ENCODE measurements at regions not wholly inside any gene's neighbourhood (a gene's known extent, or its start where the extent isn't known, plus 50 kb on each side); places are given as distances from the start of the nearest gene placed in this dataset.
"Not testable (repeated sequence)": the region's sequence is repeated elsewhere in the genome, so short reads cannot be mapped to it uniquely, and the experiment has no call there.

- DNase-seq (ENCODE audit: low spot score): peak; percentile 55
Observed at GRCh38 chr4:128565565-128566186, 243.8 kb upstream of the JADE1 start.

GRCh38 chr4:128565054-128565453 lies 244.4 kb upstream of the JADE1 start:
- DNase-seq (ENCODE audit: low spot score): no peak

GRCh38 chr4:128564081-128564630 lies 245.3 kb upstream of the JADE1 start:
- no peak for DNase-seq (ENCODE audit: low spot score)

GRCh38 chr4:128560754-128561495 lies 248.6 kb upstream of the JADE1 start:
- no peak for DNase-seq (ENCODE audit: low spot score)

- DNase-seq (ENCODE audit: low spot score): no peak
Observed at GRCh38 chr4:128558896-128559679, 250.4 kb upstream of the JADE1 start.

DNA sequence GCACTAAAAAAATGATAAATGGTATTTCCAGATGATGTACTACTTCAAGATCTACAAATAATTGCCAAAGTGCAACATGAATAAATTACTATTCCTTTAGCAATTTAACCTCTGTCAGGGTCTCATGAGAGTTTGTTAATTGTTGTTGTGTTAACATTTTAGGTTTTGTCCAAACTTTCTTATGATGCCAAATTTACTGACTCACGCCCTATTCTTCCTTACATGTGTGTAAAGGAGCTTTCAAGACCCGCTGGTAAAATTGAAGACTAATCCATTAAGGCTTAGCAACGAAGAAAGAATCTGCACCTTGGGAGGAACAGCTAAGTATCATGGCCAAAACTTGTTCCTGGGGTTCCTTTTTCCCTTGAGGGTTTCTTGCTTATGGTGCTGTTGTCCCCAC lies 252.7 kb upstream of the JADE1 start:
- DNase-seq (ENCODE audit: low spot score): no peak

- no peak for DNase-seq (ENCODE audit: low spot score)
Observed at GRCh38 chr4:128553686-128554515, 255.6 kb upstream of the JADE1 start.

GRCh38 chr4:128552586-128552907 lies 257.0 kb upstream of the JADE1 start:
- DNase-seq (ENCODE audit: low spot score): no peak

- DNase-seq (ENCODE audit: low spot score): no peak
Observed at GRCh38 chr4:128551280-128551679, 258.2 kb upstream of the JADE1 start.

- DNase-seq (ENCODE audit: low spot score): no peak
Observed at GRCh38 chr4:128550060-128550459, 259.4 kb upstream of the JADE1 start.

- DNase-seq (ENCODE audit: low spot score): no peak
Observed at GRCh38 chr4:128549636-128550035, 259.9 kb upstream of the JADE1 start.

DNA sequence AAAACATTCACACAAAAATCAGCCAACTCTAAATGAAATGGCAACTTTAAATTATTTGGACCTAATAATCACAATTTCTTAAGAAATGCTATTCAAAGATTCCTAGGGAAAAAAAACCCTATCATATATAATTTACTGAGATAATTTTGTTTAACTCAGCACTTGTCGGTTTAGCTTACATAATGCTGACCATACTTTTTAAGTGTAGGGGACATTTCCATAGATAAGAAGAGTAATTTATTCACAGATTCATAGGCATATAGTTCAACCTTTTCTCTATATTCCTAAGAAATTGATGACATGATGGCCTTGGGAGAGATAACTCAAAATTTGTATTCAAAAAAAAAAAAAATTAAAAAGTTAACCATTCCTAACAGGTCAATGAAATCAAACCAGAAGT lies 260.8 kb upstream of the PGRMC2 start:
- no peak for DNase-seq (ENCODE audit: low spot score)

DNA sequence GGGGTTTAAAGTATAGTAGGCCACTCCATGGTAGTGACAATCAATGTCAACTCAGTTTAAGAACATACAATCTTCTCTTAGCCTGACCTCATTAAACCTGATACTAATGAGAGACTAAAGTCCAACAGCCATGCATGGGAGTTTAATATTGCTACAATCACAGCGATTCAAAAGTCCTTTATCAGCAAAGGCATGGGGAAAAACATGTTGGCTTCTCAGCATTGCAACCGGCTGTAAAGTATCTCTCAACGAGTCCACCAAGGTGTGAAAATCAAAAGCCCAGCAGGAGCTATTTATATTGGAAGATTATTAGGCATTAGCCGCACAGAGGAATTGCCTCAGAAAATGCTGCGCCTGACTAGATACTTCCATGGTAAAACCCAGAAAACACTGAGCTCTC lies 256.7 kb upstream of the PGRMC2 start:
- no peak for DNase-seq (ENCODE audit: low spot score)

- no peak for DNase-seq (ENCODE audit: low spot score)
Observed at GRCh38 chr4:128543696-128544095, 256.1 kb upstream of the PGRMC2 start.

DNA sequence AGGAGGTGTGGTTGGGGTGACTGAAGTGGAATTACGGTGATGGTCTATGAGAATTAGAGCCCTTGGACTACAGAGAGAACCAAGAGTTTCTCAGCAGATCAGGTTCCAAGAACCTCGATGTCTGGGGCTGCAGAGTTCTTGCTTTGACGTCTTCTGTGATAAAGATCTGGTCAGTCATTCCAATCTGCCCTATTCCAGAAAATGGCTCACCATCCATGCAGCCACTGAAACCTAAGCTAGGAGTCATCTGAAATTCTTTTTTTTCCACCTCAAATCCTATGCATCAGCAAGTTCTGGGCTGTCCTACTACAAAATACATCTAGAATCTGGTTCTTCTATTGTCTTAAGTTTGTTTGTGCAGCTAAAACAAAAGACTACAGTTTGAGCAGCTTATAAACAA lies 254.4 kb upstream of the PGRMC2 start:
- DNase-seq (ENCODE audit: low spot score): no peak

DNA sequence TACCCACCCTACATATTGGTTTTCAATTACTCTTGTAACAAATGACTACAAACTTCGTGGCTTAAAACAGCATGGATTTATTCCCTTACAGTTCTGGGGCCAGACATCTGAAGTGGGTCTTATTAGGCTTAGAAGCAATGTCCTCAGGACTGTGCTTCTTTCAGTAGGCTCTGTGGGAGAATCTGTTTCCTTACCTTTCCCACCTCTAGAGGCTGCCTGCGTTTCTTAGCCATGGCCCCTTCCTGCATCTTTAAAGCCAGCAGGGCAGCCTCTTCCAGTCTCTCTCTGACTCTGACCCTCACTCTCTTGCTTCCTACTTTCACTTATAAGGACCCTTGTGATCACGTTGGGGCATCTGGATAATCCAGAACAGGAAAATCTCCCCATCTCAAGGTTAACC lies 252.5 kb upstream of the PGRMC2 start:
- no peak for DNase-seq (ENCODE audit: low spot score)

DNA sequence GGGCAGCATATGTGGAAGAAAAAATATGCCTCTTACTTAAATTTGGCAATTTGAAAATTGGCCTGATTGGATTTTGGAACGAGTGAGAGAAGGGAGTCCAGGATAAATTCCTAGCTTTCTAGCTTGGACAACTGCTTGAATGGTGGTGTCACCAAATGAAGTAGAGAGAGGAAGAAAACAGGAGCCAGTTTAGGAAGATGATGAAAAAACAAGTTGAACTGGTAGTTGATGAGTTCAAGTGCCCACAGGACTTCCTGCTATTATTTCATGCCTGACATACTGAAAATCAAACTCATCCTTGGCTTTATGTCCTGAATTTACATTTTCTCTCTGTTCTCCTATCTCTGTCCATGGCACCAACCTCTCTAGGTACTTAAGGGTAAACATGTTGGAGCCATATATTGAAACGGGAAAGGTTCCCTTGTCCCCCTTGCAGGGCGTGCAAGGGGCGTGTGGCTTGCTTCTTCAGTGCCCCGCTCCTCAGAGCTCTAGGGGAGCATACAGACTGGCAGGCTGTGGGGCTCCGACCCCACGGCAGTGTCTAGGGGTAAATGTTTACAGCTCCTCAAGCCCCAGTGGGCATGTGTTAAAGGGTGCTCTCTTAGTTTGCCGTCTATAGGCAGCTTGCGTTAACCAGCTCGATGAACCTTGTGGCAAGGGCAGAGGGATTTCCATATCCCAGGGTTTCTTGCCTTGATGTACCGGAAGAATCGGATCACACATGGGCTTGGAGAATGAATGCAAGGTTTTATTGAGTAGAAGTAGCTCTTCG lies 250.7 kb upstream of the PGRMC2 start:
- no peak for DNase-seq (ENCODE audit: low spot score)

- DNase-seq (ENCODE audit: low spot score): no peak
Observed at GRCh38 chr4:128536746-128537145, 249.1 kb upstream of the PGRMC2 start.

DNA sequence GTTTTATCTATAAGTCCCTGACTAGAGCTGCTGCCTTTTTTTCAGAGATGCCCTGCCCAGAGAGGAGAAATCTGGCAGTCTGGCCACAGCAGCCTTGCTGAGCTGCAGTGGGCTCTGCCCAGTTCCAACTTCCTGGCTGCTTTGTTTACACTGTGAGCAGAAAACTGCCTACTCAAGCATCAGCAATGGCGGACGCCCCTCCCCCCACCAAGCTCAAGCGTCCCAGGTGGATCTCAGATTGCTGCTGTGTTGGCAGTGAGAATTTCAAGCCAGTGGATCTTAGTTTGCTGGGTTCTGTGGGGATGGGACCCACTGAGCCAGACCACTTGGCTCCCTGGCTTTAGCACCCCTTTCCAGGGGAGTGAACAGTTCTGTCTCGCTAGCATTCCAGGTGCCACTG lies 247.9 kb upstream of the PGRMC2 start:
- not testable (repeated sequence) for DNase-seq (ENCODE audit: low spot score)

DNA sequence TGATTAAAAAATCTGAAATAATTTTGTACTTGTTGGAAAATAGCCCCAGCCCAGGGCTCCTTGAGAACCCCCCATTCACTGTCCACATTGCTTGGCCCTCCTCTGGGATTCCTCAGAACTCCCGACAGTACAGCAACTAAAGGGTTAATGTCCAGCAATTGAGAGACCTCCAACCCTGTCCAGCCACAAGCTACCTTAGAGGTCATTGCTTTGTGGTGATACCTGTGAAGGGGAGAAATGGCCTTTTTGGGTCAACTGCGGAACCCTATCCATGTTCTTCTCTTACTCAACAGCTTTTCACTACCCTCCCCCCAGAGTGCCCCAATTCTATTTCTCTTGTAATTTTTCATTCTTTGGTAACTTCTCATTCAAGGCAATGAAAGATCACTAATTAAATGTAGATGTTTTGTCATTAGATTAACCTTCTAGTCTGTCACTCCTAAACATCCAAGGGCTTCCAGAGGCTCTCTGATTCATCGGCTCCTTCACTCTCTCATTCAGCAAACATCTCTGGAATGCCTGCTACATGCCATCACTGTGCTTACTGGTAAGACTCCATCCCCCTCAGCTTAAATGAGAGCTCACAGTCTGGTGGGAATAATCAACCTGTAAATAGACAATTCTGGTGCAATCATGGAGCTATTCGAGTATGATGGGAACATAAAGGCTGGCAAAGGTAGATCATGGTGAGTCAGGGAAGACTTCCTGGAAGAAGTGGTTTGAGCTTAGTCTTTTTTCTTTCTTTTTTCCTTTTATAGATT lies 241.4 kb upstream of the PGRMC2 start:
- DNase-seq (ENCODE audit: low spot score): no peak
